ENCODE measurements at regions not wholly inside any gene's neighbourhood (a gene's known extent, or its start where the extent isn't known, plus 50 kb on each side); places are given as distances from the start of the nearest gene placed in this dataset.

- 1% methylated on average over 6 of the region's 6 CpGs for WGBS (ENCODE audit: insufficient coverage, low coverage, missing lambda C conversion rate)
- no TSS peak for BruUV-seq (replicated peaks)
- ChIA-PET POLR2A (interaction anchor here (0.6 kb wide), 1 partner anchor 182 kb away, joined by 3 read pairs; no protein-coding TSS in a partner anchor), CTCF (ENCODE audit: low intra/inter-chr PET ratio) (interaction anchor here (0.6 to 1.2 kb wide), 2 partner anchors 141 to 749 kb away, joined by 3 to 4 read pairs; no protein-coding TSS in a partner anchor)
- Histone ChIP-seq H3K9me3 (replicated peaks; ENCODE audit: control insufficient read depth, insufficient read depth, low read depth, low read length) (no peaks in the 10 kb centered on the region), H3K27ac (ENCODE audit: extremely low read depth, low read depth, low read length) (no peak overlapping the region), H3K4me2 (ENCODE audit: insufficient read depth, low read length) (no peak overlapping the region), H3K79me2 (ENCODE audit: control insufficient read depth, insufficient read depth, low read length) (no peaks in the 10 kb centered on the region), H3K4me1 (replicated peaks in 1 of 2; ENCODE audit: control insufficient read depth in 2 of 2, insufficient read depth in 2 of 2, low read length in 2 of 2) (no peaks in the 10 kb centered on the region), H2AFZ (ENCODE audit: low read depth, low read length) (no peak overlapping the region), H3K9ac (ENCODE audit: insufficient read depth in 1 of 2, low read depth in 2 of 2, low read length in 2 of 2) (no peak overlapping the region), H3K9me1 (ENCODE audit: control insufficient read depth, insufficient read depth, low read length) (no peaks in the 10 kb centered on the region), H3K4me3 (no peak overlapping the region), H3K27me3 (ENCODE audit: control insufficient read depth in 2 of 2, insufficient read depth in 2 of 2, low read length in 2 of 2) (no peaks in the 10 kb centered on the region), H4K20me1 (replicated peaks; ENCODE audit: control insufficient read depth, insufficient read depth, low read length) (no peaks in the 10 kb centered on the region), H3K36me3 (ENCODE audit: control insufficient read depth, insufficient read depth, low read length) (no peaks in the 10 kb centered on the region)
- ATAC-seq (peak; percentile 36; the same call in 1 of the 3 replicates), DNase-seq (ENCODE audit: extremely low read depth in 1 of 4, low spot score in 3 of 4) (peak in 2 of 4 experiments; percentile 6), FAIRE-seq (no peak)
- intact Hi-C loops (cut with micrococcal nuclease) (loop anchor here (2.0 to 10.0 kb wide), 2 partner anchors 430 to 748 kb away; no protein-coding TSS in a partner anchor), in situ Hi-C loops (cut with MboI) (no loop called here)
- TF ChIP-seq PHF20 (IDR thresholded peaks at IDR 0.05; ENCODE audit: partially characterized antibody) (no peak), NFATC3 (IDR thresholded peaks at IDR 0.05) (no peak), ZNF316 (IDR thresholded peaks at IDR 0.05) (peak; percentile 76), MLLT1 (IDR thresholded peaks at IDR 0.05) (no peak), PCBP1 (IDR thresholded peaks at IDR 0.05; ENCODE audit: low read depth, low read length, poor library complexity, severe bottlenecking) (no peak), CTCF (IDR thresholded peaks at IDR 0.05 in 2 of 3, conservative IDR thresholded peaks at IDR 0.05 in 1 of 3; ENCODE audit: insufficient read depth in 2 of 3, low read depth in 1 of 3, low read length in 3 of 3) (peak in 2 of 3 experiments; percentile 25 to 38; a peak in 3 of 6 replicates), RBM39 (optimal IDR thresholded peaks at IDR 0.05; ENCODE audit: low read depth, low read length) (no peak), ZNF133 (CRISPR knock-in tag; IDR thresholded peaks at IDR 0.05) (no peak), ZNF639 (CRISPR knock-in tag; conservative IDR thresholded peaks at IDR 0.05 in 1 of 2, IDR thresholded peaks at IDR 0.05 in 1 of 2) (no peak), TFAM (CRISPR knock-in tag; conservative IDR thresholded peaks at IDR 0.05) (no peak), PHB (CRISPR knock-in tag; IDR thresholded peaks at IDR 0.05) (no peak), ZNF77 (CRISPR knock-in tag; IDR thresholded peaks at IDR 0.05) (no peak), POLR2B (IDR thresholded peaks at IDR 0.05; ENCODE audit: low read depth, partially characterized antibody) (no peak)
These were observed 183.7 kb downstream of the SPATA18 start for GRCh38 chr4:52234561-52235440.
